ENCODE measurements at regions not wholly inside any gene's neighbourhood (a gene's known extent, or its start where the extent isn't known, plus 50 kb on each side); places are given as distances from the start of the nearest gene placed in this dataset.
A peak's percentile ranks its signal among the peaks of the same experiment; 100 is the strongest.

- H3K27ac ChIP-seq (ENCODE audit: low read length, poor library complexity, severe bottlenecking), result peak overlapping the region; percentile 95
- H3K4me3 ChIP-seq (ENCODE audit: insufficient read depth in 1 of 2, low read depth in 1 of 2, low read length in 2 of 2), result no peak overlapping the region
- H3K27me3 ChIP-seq (ENCODE audit: control insufficient read depth in 1 of 2, insufficient read depth in 1 of 2, low read length in 2 of 2), result no peaks in the 10 kb centered on the region
- no peak overlapping the region for H2AFZ ChIP-seq (ENCODE audit: low read depth, low read length)
- H3K4me2 ChIP-seq (ENCODE audit: low read length, poor library complexity, severe bottlenecking), result no peak overlapping the region
- no peaks in the 10 kb centered on the region for H3K79me1 ChIP-seq (replicated peaks; ENCODE audit: low read length, poor library complexity, severe bottlenecking)
- H2BK12ac ChIP-seq (ENCODE audit: low read length in 2 of 2), result no peak overlapping the region
- peaks cover 9% of the 10 kb centered on the region for H3K4me1 ChIP-seq (ENCODE audit: control insufficient read depth, insufficient read depth, low read depth, low read length)
- H3K14ac ChIP-seq (ENCODE audit: low read length in 2 of 2), result peak overlapping the region in 1 of 2 experiments; percentile 43
- H2AK5ac ChIP-seq (ENCODE audit: low read length, severe bottlenecking), result peak overlapping the region; percentile 63
- peak overlapping the region in 1 of 2 experiments; percentile 89 for H3K4ac ChIP-seq (ENCODE audit: low read depth in 1 of 2, low read length in 2 of 2)
- no peak overlapping the region for H2BK15ac ChIP-seq (ENCODE audit: low read depth, poor library complexity, severe bottlenecking)
- H3K9me3 ChIP-seq (ENCODE audit: control insufficient read depth, low read length), result no peaks in the 10 kb centered on the region
- 75% methylated on average over 3 of the region's 3 CpGs for WGBS
- peak overlapping the region; percentile 91 for H2BK120ac ChIP-seq (ENCODE audit: low read depth, low read length)
- no peak overlapping the region for H4K91ac ChIP-seq (ENCODE audit: low read length)
- H3K18ac ChIP-seq (ENCODE audit: low read depth in 1 of 2, low read length in 2 of 2), result peak overlapping the region; percentile 21 to 94
- H3K36me3 ChIP-seq (ENCODE audit: control insufficient read depth in 1 of 2, insufficient read depth in 2 of 2, low read depth in 1 of 2, low read length in 2 of 2), result peaks cover 0 to 20% of the 10 kb centered on the region in 2 experiments
- DNase-seq, result no peak
- H4K8ac ChIP-seq (ENCODE audit: low read length), result peak overlapping the region; percentile 84
- H2BK5ac ChIP-seq (ENCODE audit: low read depth, low read length, poor library complexity, severe bottlenecking), result peak overlapping the region; percentile 80
- H3K9ac ChIP-seq (ENCODE audit: low read length), result peak overlapping the region; percentile 90
- H3K23ac ChIP-seq (ENCODE audit: low read length in 2 of 2), result no peak overlapping the region
Observed at GRCh38 chr3:170727754-170728153, 141.9 kb upstream of the SLC7A14 start.

GRCh38 chr3:170726976-170727661 lies 141.2 kb upstream of the SLC7A14 start:
- H3K27ac ChIP-seq (ENCODE audit: low read length, poor library complexity, severe bottlenecking), result peak overlapping the region; percentile 95
- peak overlapping the region; percentile 89 to 98 for H3K4ac ChIP-seq (ENCODE audit: low read depth in 1 of 2, low read length in 2 of 2)
- under 1% methylated on average over 2 of the region's 2 CpGs for WGBS
- H4K91ac ChIP-seq (ENCODE audit: low read length), result peak overlapping the region; percentile 96
- H3K23ac ChIP-seq (ENCODE audit: low read length in 2 of 2), result no peak overlapping the region
- H3K9ac ChIP-seq (ENCODE audit: low read length), result peak overlapping the region; percentile 90
- peak overlapping the region; percentile 92 for H2BK5ac ChIP-seq (ENCODE audit: low read depth, low read length, poor library complexity, severe bottlenecking)
- peak overlapping the region; percentile 7 to 94 for H3K18ac ChIP-seq (ENCODE audit: low read depth in 1 of 2, low read length in 2 of 2)
- peak overlapping the region; percentile 65 for H2AK5ac ChIP-seq (ENCODE audit: low read length, severe bottlenecking)
- H2BK12ac ChIP-seq (ENCODE audit: low read length in 2 of 2), result peak overlapping the region; percentile 73 to 95
- H4K8ac ChIP-seq (ENCODE audit: low read length), result peak overlapping the region; percentile 84
- peak overlapping the region; percentile 44 for H3K4me2 ChIP-seq (ENCODE audit: low read length, poor library complexity, severe bottlenecking)
- peak overlapping the region in 1 of 2 experiments; percentile 43 for H3K14ac ChIP-seq (ENCODE audit: low read length in 2 of 2)
- H3K4me3 ChIP-seq (ENCODE audit: insufficient read depth in 1 of 2, low read depth in 1 of 2, low read length in 2 of 2), result peak overlapping the region in 1 of 2 experiments; percentile 50
- peak; percentile 92 for DNase-seq
- H3K4me1 ChIP-seq (ENCODE audit: control insufficient read depth, insufficient read depth, low read depth, low read length), result peaks cover 11% of the 10 kb centered on the region
- no peaks in the 10 kb centered on the region for H3K27me3 ChIP-seq (ENCODE audit: control insufficient read depth in 1 of 2, insufficient read depth in 1 of 2, low read length in 2 of 2)
- H2BK15ac ChIP-seq (ENCODE audit: low read depth, poor library complexity, severe bottlenecking), result no peak overlapping the region
- H3K79me1 ChIP-seq (replicated peaks; ENCODE audit: low read length, poor library complexity, severe bottlenecking), result no peaks in the 10 kb centered on the region
- peaks cover 0 to 20% of the 10 kb centered on the region in 2 experiments for H3K36me3 ChIP-seq (ENCODE audit: control insufficient read depth in 1 of 2, insufficient read depth in 2 of 2, low read depth in 1 of 2, low read length in 2 of 2)
- H2BK120ac ChIP-seq (ENCODE audit: low read depth, low read length), result peak overlapping the region; percentile 99
- H3K9me3 ChIP-seq (ENCODE audit: control insufficient read depth, low read length), result no peaks in the 10 kb centered on the region
- H2AFZ ChIP-seq (ENCODE audit: low read depth, low read length), result no peak overlapping the region

GRCh38 chr3:170725285-170725731 lies 139.4 kb upstream of the SLC7A14 start:
- H4K91ac ChIP-seq (ENCODE audit: low read length), result no peak overlapping the region
- H3K4me1 ChIP-seq (ENCODE audit: control insufficient read depth, insufficient read depth, low read depth, low read length), result peaks cover 13% of the 10 kb centered on the region
- H3K18ac ChIP-seq (ENCODE audit: low read depth in 1 of 2, low read length in 2 of 2), result peak overlapping the region in 1 of 2 experiments; percentile 66
- H2BK120ac ChIP-seq (ENCODE audit: low read depth, low read length), result no peak overlapping the region
- H3K27me3 ChIP-seq (ENCODE audit: control insufficient read depth in 1 of 2, insufficient read depth in 1 of 2, low read length in 2 of 2), result no peaks in the 10 kb centered on the region
- peak overlapping the region in 1 of 2 experiments; percentile 7 for H3K4me3 ChIP-seq (ENCODE audit: insufficient read depth in 1 of 2, low read depth in 1 of 2, low read length in 2 of 2)
- H2BK15ac ChIP-seq (ENCODE audit: low read depth, poor library complexity, severe bottlenecking), result no peak overlapping the region
- peak overlapping the region; percentile 90 for H3K9ac ChIP-seq (ENCODE audit: low read length)
- no peaks in the 10 kb centered on the region for H3K79me1 ChIP-seq (replicated peaks; ENCODE audit: low read length, poor library complexity, severe bottlenecking)
- H4K8ac ChIP-seq (ENCODE audit: low read length), result no peak overlapping the region
- no peak overlapping the region for H3K4me2 ChIP-seq (ENCODE audit: low read length, poor library complexity, severe bottlenecking)
- peak; percentile 44 for DNase-seq
- H3K23ac ChIP-seq (ENCODE audit: low read length in 2 of 2), result no peak overlapping the region
- 100% methylated on average over 1 of the region's 2 CpGs for WGBS
- H2BK12ac ChIP-seq (ENCODE audit: low read length in 2 of 2), result peak overlapping the region in 1 of 2 experiments; percentile 89
- H3K36me3 ChIP-seq (ENCODE audit: control insufficient read depth in 1 of 2, insufficient read depth in 2 of 2, low read depth in 1 of 2, low read length in 2 of 2), result peaks cover 0 to 9% of the 10 kb centered on the region in 2 experiments
- no peaks in the 10 kb centered on the region for H3K9me3 ChIP-seq (ENCODE audit: control insufficient read depth, low read length)
- H3K4ac ChIP-seq (ENCODE audit: low read depth in 1 of 2, low read length in 2 of 2), result no peak overlapping the region
- peak overlapping the region; percentile 44 for H2AK5ac ChIP-seq (ENCODE audit: low read length, severe bottlenecking)
- peak overlapping the region; percentile 70 for H2BK5ac ChIP-seq (ENCODE audit: low read depth, low read length, poor library complexity, severe bottlenecking)
- peak overlapping the region; percentile 95 for H3K27ac ChIP-seq (ENCODE audit: low read length, poor library complexity, severe bottlenecking)
- no peak overlapping the region for H3K14ac ChIP-seq (ENCODE audit: low read length in 2 of 2)
- no peak overlapping the region for H2AFZ ChIP-seq (ENCODE audit: low read depth, low read length)

- Histone ChIP-seq H2BK15ac (ENCODE audit: low read depth, poor library complexity, severe bottlenecking) (no peak overlapping the region), H3K27ac (ENCODE audit: low read length, poor library complexity, severe bottlenecking) (peak overlapping the region; percentile 75), H3K27me3 (ENCODE audit: control insufficient read depth in 1 of 2, insufficient read depth in 1 of 2, low read length in 2 of 2) (no peaks in the 10 kb centered on the region), H3K23ac (ENCODE audit: low read length in 2 of 2) (no peak overlapping the region), H4K8ac (ENCODE audit: low read length) (peak overlapping the region; percentile 69), H3K4me2 (ENCODE audit: low read length, poor library complexity, severe bottlenecking) (no peak overlapping the region), H3K4me1 (ENCODE audit: control insufficient read depth, insufficient read depth, low read depth, low read length) (peaks cover 13% of the 10 kb centered on the region), H3K36me3 (ENCODE audit: control insufficient read depth in 1 of 2, insufficient read depth in 2 of 2, low read depth in 1 of 2, low read length in 2 of 2) (peaks cover 0 to 5% of the 10 kb centered on the region in 2 experiments), H2BK5ac (ENCODE audit: low read depth, low read length, poor library complexity, severe bottlenecking) (peak overlapping the region; percentile 80), H3K9me3 (ENCODE audit: control insufficient read depth, low read length) (no peaks in the 10 kb centered on the region), H3K18ac (ENCODE audit: low read depth in 1 of 2, low read length in 2 of 2) (peak overlapping the region; percentile 52 to 79), H3K4ac (ENCODE audit: low read depth in 1 of 2, low read length in 2 of 2) (peak overlapping the region; percentile 40 to 64), H4K91ac (ENCODE audit: low read length) (peak overlapping the region; percentile 57), H3K9ac (ENCODE audit: low read length) (peak overlapping the region; percentile 90), H2AFZ (ENCODE audit: low read depth, low read length) (no peak overlapping the region), H2AK5ac (ENCODE audit: low read length, severe bottlenecking) (peak overlapping the region; percentile 88), H2BK120ac (ENCODE audit: low read depth, low read length) (peak overlapping the region; percentile 54), H3K4me3 (ENCODE audit: insufficient read depth in 1 of 2, low read depth in 1 of 2, low read length in 2 of 2) (peak overlapping the region in 1 of 2 experiments; percentile 15), H2BK12ac (ENCODE audit: low read length in 2 of 2) (peak overlapping the region; percentile 34 to 87), H3K79me1 (replicated peaks; ENCODE audit: low read length, poor library complexity, severe bottlenecking) (no peaks in the 10 kb centered on the region), H3K14ac (ENCODE audit: low read length in 2 of 2) (peak overlapping the region in 1 of 2 experiments; percentile 11)
- WGBS, result 69% methylated on average over 1 of the region's 1 CpG
- peak; percentile 66 for DNase-seq
Observed at GRCh38 chr3:170724599-170725280, 138.9 kb upstream of the SLC7A14 start.

Measured in mesenchymal stem cell (in vitro differentiated cells and primary cell).